Brain microvascular endothelial cell (primary cell): ENCODE measurements at regions not wholly inside any gene's neighbourhood (a gene's known extent, or its start where the extent isn't known, plus 50 kb on each side); places are given as distances from the start of the nearest gene placed in this dataset.

ENCODE experiments used
- DNase-seq: peaks from one replicate; pipeline ENCODE4 v3.0.0-alpha.2; 2020
- H3K27ac ChIP-seq: fragments of 250-450 bp; sonication (Bioruptor Pico); 2 replicates; pipeline ENCODE4 v1.5.1; 2020; ENCODE audit warnings: mild to moderate bottlenecking, moderate library complexity
- H3K27me3 ChIP-seq: fragments of 250-450 bp; sonication (Bioruptor Pico); replicated peaks from 2 replicates; pipeline ENCODE4 v1.5.1; 2020; ENCODE audit warnings: mild to moderate bottlenecking
- H3K36me3 ChIP-seq: fragments of 250-450 bp; sonication (Bioruptor Pico); replicated peaks from 2 replicates; pipeline ENCODE4 v1.5.1; 2020; ENCODE audit warnings: mild to moderate bottlenecking
- H3K4me3 ChIP-seq: 2 replicates; pipeline ENCODE4 v1.5.1; 2011; ENCODE audit warnings: low read depth, mild to moderate bottlenecking, control low read depth, low read length, moderate library complexity
- CTCF ChIP-seq: IDR thresholded peaks from 2 replicates; pipeline ENCODE4 v1.5.1; 2011; ENCODE audit warnings: low read depth, mild to moderate bottlenecking, moderate library complexity, low read length, control low read depth, inconsistent platforms; ENCODE audit errors: missing control alignments
- in situ Hi-C: cut with HindIII; loops from 2 replicates; pipeline ENCODE4 v1.10.0; 2017; ENCODE audit warnings: low sequenced_read_pairs, low pct_ligation_motif_present

GRCh38 chr1:178578541-178578940 is 65.6 kb downstream of the TEX35 start:
- Histone ChIP-seq H3K36me3 (no peaks in the 10 kb centered on the region), H3K4me3 (no peak overlapping the region), H3K27me3 (no peaks in the 10 kb centered on the region), H3K27ac (no peak overlapping the region)
- in situ Hi-C loops = no loop called here
- DNase-seq = no peak
- TF ChIP-seq CTCF = no peak

DNA sequence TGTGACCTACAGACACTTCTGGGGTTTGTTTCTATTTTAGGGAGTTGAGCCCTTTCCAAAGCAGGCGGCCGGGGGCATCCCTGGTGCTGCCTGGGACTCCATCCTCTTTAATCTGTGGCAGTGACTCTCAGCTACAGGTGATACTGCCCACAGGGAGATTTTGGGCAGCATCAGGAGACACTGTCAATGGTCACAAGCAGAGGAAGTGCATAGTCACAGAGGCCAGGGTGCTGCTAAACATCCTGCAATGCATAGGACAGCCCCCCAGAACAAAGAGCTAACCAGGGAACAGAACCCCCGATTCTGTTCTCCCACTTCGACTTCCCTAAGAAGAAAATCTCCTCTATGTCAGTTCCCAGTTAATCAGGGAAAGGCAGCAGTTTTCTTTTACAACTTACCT is 66.2 kb downstream of the TEX35 start:
- Histone ChIP-seq H3K27ac (no peak overlapping the region), H3K36me3 (no peaks in the 10 kb centered on the region), H3K4me3 (no peak overlapping the region), H3K27me3 (no peaks in the 10 kb centered on the region)
- no peak for DNase-seq
- no peak for TF ChIP-seq CTCF
- in situ Hi-C loops = no loop called here

DNA sequence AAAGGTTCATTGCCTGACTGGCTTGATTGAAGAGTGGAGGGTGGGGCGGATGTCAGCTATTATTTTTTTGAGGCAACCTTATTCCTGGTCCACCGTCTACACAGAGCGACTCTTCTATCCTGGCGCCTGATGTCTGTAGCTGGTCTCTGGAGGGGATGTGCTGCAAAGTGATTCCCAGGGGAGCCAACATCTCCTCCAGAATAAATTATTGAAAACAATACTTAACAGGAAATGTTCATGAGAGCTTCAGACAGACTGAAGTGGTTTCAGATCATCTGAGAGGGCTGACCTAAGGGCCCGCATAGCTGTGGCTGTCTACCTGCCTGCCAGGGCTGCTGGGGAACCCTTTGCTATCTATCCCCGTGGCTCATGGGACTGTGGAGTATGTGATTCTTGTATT is 66.7 kb downstream of the TEX35 start:
- TF ChIP-seq CTCF = no peak
- no peak overlapping the region for H3K4me3 ChIP-seq
- no peaks in the 10 kb centered on the region for H3K36me3 ChIP-seq
- no peaks in the 10 kb centered on the region for H3K27me3 ChIP-seq
- DNase-seq = no peak
- no peak overlapping the region for H3K27ac ChIP-seq
- in situ Hi-C loops = no loop called here

DNA sequence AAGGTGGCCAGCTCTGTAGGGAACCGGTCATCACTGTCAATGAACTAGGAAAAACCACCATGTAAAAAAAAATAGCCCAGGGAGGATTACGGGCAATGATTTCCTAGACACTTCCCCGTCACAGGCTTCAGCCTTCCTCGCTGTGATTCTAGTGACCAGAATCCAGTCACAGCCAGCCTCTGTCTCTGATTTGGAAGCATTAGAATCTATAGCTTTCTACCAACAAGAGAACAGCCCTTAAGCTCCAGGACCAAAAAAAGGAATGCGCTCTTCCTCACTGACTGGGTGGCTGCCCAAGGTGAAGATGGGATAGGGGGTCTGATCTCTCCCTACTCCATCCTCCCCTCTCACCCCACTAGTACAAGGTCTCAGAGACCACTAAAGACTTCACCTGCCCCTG is 67.2 kb downstream of the TEX35 start:
- no peak overlapping the region for H3K27ac ChIP-seq
- DNase-seq = no peak
- H3K4me3 ChIP-seq = no peak overlapping the region
- in situ Hi-C loops = no loop called here
- TF ChIP-seq CTCF = no peak
- no peaks in the 10 kb centered on the region for H3K36me3 ChIP-seq
- no peaks in the 10 kb centered on the region for H3K27me3 ChIP-seq

DNA sequence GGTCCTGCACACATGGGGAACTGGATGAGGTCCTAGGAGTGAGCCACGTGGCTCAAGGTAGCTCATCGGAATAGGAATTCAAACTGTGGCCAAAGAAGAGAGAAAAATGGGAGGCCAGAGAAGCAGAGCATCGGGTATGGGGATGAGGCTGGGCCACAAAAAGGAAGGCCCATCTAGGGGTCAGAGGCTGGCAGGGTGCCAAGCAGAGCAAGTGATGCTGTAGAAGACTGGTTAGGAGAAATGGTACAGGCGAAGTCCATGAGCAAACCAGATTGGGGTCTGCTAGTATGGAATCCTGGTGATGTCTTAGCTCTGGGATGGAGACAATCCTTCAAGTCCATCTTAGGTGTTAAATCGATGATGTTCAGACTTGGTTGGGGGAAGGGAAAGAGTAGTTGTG is 68.0 kb downstream of the TEX35 start:
- no peak for DNase-seq
- no peaks in the 10 kb centered on the region for H3K36me3 ChIP-seq
- in situ Hi-C loops = no loop called here
- H3K27me3 ChIP-seq = no peaks in the 10 kb centered on the region
- TF ChIP-seq CTCF = no peak
- H3K4me3 ChIP-seq = no peak overlapping the region
- no peak overlapping the region for H3K27ac ChIP-seq
